ENCODE measurements at regions not wholly inside any gene's neighbourhood (a gene's known extent, or its start where the extent isn't known, plus 50 kb on each side); places are given as distances from the start of the nearest gene placed in this dataset.

GRCh38 chr6:142700032-142700431 is 244.9 kb downstream of the HIVEP2 start:
- TF ChIP-seq CTCF (IDR thresholded peaks at IDR 0.05) (no peak), POLR2A (IDR thresholded peaks at IDR 0.05) (no peak)

All from adrenal gland (tissue), 5 donors.